Glomerular endothelial cell (primary cell): ENCODE measurements at regions not wholly inside any gene's neighbourhood (a gene's known extent, or its start where the extent isn't known, plus 50 kb on each side); places are given as distances from the start of the nearest gene placed in this dataset.
"Not testable (repeated sequence)": the region's sequence is repeated elsewhere in the genome, so short reads cannot be mapped to it uniquely, and the experiment has no call there.

Experiments used
- DNase-seq: peaks from one replicate; pipeline ENCODE4 v3.0.0-alpha.2; 2011; ENCODE audit warnings: low read depth, low spot score; ENCODE audit errors: extremely low read depth

- no peak for DNase-seq
Observed at GRCh38 chr10:80697926-80698325, 160.2 kb downstream of the SH2D4B start.

GRCh38 chr10:80699602-80700039 lies 161.9 kb downstream of the SH2D4B start:
- no peak for DNase-seq

- DNase-seq = no peak
Observed at GRCh38 chr10:80700252-80700651, 162.6 kb downstream of the SH2D4B start.

- no peak for DNase-seq
Observed at GRCh38 chr10:80700760-80701444, 163.2 kb downstream of the SH2D4B start.

GRCh38 chr10:80701706-80702105 lies 164.0 kb downstream of the SH2D4B start:
- DNase-seq = no peak

GRCh38 chr10:80702143-80702542 lies 164.4 kb downstream of the SH2D4B start:
- DNase-seq = no peak

- no peak for DNase-seq
Observed at GRCh38 chr10:80705899-80706298, 168.2 kb downstream of the SH2D4B start.

- no peak for DNase-seq
Observed at GRCh38 chr10:80708185-80708584, 170.5 kb downstream of the SH2D4B start.

- DNase-seq = no peak
Observed at GRCh38 chr10:80708808-80709207, 171.1 kb downstream of the SH2D4B start.

- DNase-seq = no peak
Observed at GRCh38 chr10:80709866-80710265, 172.2 kb downstream of the SH2D4B start.

GRCh38 chr10:80713398-80713928 lies 175.8 kb downstream of the SH2D4B start:
- no peak for DNase-seq

- DNase-seq = no peak
Observed at GRCh38 chr10:80714566-80714965, 176.9 kb downstream of the SH2D4B start.

- DNase-seq = no peak
Observed at GRCh38 chr10:80718024-80718423, 180.3 kb downstream of the SH2D4B start.

- DNase-seq = no peak
Observed at GRCh38 chr10:80719935-80720334, 182.2 kb downstream of the SH2D4B start.

- no peak for DNase-seq
Observed at GRCh38 chr10:80720549-80720948, 182.8 kb downstream of the SH2D4B start.

GRCh38 chr10:80728354-80728753 lies 190.7 kb downstream of the SH2D4B start:
- not testable (repeated sequence) for DNase-seq

- DNase-seq = no peak
Observed at GRCh38 chr10:80729896-80730295, 192.2 kb downstream of the SH2D4B start.

- DNase-seq = no peak
Observed at GRCh38 chr10:80730522-80730921, 192.8 kb downstream of the SH2D4B start.

- no peak for DNase-seq
Observed at GRCh38 chr10:80734589-80734988, 196.9 kb downstream of the SH2D4B start.

- DNase-seq = no peak
Observed at GRCh38 chr10:80737209-80737608, 199.5 kb downstream of the SH2D4B start.

GRCh38 chr10:80739328-80739727 lies 201.6 kb downstream of the SH2D4B start:
- no peak for DNase-seq

GRCh38 chr10:80739963-80740715 lies 202.4 kb downstream of the SH2D4B start:
- no peak for DNase-seq
